ENCODE measurements at regions not wholly inside any gene's neighbourhood (a gene's known extent, or its start where the extent isn't known, plus 50 kb on each side); places are given as distances from the start of the nearest gene placed in this dataset.
"Not testable (repeated sequence)": the region's sequence is repeated elsewhere in the genome, so short reads cannot be mapped to it uniquely, and the experiment has no call there.

DNA sequence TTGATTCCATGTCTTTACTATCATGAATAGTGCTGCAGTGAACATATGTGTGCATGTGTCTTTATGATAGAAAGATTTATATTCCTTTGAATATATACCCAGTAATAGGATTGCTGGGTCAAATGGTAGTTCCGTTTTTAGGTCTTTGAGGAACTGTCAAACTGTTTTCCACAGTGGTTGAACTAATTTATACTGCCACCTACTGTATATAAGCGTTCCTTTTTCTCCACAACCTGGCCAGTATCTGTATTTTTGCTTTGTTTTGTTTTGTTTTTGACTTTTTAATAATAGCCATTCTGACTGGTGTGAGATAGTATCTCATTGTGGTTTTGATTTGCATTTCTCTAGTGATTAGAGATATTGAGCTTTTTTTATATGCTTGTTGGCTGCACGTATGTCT lies 641.6 kb downstream of the SUCLG1 start:
- TF ChIP-seq, protein P1, sequence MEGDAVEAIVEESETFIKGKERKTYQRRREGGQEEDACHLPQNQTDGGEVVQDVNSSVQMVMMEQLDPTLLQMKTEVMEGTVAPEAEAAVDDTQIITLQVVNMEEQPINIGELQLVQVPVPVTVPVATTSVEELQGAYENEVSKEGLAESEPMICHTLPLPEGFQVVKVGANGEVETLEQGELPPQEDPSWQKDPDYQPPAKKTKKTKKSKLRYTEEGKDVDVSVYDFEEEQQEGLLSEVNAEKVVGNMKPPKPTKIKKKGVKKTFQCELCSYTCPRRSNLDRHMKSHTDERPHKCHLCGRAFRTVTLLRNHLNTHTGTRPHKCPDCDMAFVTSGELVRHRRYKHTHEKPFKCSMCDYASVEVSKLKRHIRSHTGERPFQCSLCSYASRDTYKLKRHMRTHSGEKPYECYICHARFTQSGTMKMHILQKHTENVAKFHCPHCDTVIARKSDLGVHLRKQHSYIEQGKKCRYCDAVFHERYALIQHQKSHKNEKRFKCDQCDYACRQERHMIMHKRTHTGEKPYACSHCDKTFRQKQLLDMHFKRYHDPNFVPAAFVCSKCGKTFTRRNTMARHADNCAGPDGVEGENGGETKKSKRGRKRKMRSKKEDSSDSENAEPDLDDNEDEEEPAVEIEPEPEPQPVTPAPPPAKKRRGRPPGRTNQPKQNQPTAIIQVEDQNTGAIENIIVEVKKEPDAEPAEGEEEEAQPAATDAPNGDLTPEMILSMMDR (IDR thresholded peaks at IDR 0.05; ENCODE audit: poor library complexity), result peak; percentile 50
- no peak for TF ChIP-seq EZH2 (IDR thresholded peaks at IDR 0.05; ENCODE audit: borderline replicate concordance)
- no peak overlapping the region for H3K27ac ChIP-seq
- no peaks in the 10 kb centered on the region for H3K79me2 ChIP-seq
- no peaks in the 10 kb centered on the region for H4K20me1 ChIP-seq (ENCODE audit: insufficient read depth, poor library complexity, severe bottlenecking)
- no peaks in the 10 kb centered on the region for H3K9me3 ChIP-seq (ENCODE audit: low read depth)
- WGBS (ENCODE audit: low lambda C conversion rate, missing lambda C conversion rate), result 40% methylated on average over 3 of the region's 3 CpGs
- H3K27me3 ChIP-seq, result no peaks in the 10 kb centered on the region
- no peak overlapping the region for H3K4me2 ChIP-seq
- DNase-seq (ENCODE audit: low spot score), result no peak
- no peaks in the 10 kb centered on the region for H3K4me1 ChIP-seq (ENCODE audit: insufficient read depth)
- no peaks in the 10 kb centered on the region for H3K36me3 ChIP-seq (replicated peaks; ENCODE audit: insufficient read depth, low read depth)
- no peaks in the 10 kb centered on the region for H3K9me2 ChIP-seq (replicated peaks; ENCODE audit: insufficient read depth)
- H2AFZ ChIP-seq, result no peak overlapping the region
- H3K4me3 ChIP-seq, result no peak overlapping the region

DNA sequence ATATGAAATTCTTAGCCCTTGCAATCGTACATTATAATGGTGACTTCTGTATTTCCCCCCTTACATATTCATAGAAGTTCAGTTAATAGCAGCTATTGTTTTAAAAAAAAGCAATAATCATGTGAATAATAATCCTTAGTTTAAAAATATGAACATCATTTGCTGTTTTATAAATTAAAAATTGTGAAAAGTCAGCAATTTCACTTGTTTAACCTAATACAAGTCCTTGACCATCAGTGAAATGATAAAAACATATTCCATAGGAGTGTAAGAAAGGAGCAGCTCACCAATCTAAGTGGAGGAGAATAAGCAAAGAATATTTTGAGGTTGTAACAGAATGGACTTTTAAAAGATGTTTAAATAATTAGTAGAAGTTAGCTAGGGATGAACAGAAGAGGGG lies 650.2 kb downstream of the SUCLG1 start:
- Histone ChIP-seq H2AFZ (no peak overlapping the region), H3K9me3 (ENCODE audit: low read depth) (no peaks in the 10 kb centered on the region), H3K27ac (no peak overlapping the region), H3K27me3 (no peaks in the 10 kb centered on the region), H3K9me2 (replicated peaks; ENCODE audit: insufficient read depth) (no peaks in the 10 kb centered on the region), H3K4me3 (no peak overlapping the region), H3K79me2 (no peaks in the 10 kb centered on the region), H3K4me1 (ENCODE audit: insufficient read depth) (no peaks in the 10 kb centered on the region), H4K20me1 (ENCODE audit: insufficient read depth, poor library complexity, severe bottlenecking) (no peaks in the 10 kb centered on the region), H3K4me2 (no peak overlapping the region), H3K36me3 (replicated peaks; ENCODE audit: insufficient read depth, low read depth) (no peaks in the 10 kb centered on the region)
- WGBS (ENCODE audit: low lambda C conversion rate, missing lambda C conversion rate), result 86% methylated on average over 1 of the region's 1 CpG
- DNase-seq (ENCODE audit: low spot score), result no peak
- TF ChIP-seq EZH2 (IDR thresholded peaks at IDR 0.05; ENCODE audit: borderline replicate concordance), result no peak
- TF ChIP-seq, protein P1 (IDR thresholded peaks at IDR 0.05; ENCODE audit: poor library complexity), result no peak
- no peak for TF ChIP-seq EZH2phosphoT487 (IDR thresholded peaks at IDR 0.05; ENCODE audit: low read depth, severe bottlenecking, unreplicated experiment)

DNA sequence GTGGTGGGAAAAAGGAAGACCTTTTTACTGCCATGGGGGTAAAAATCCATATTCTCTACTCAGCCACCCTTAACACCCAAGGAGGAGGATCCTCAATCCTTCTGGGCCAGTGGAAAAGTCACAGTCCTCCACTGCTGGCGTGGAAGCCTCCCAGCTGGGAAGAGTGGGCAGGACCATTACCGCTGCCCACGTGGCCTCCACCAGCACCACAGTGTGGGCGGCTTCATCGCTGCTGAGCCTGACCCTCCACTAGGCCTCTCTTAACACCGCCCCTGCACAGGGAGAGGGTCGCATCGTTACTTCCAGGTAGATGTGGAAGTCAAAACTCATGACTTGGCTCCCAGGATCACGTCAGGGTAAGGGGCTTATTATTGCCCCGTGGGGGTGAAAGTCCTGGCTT lies 656.5 kb downstream of the SUCLG1 start:
- 96% methylated on average over 10 of the region's 10 CpGs for WGBS (ENCODE audit: low lambda C conversion rate, missing lambda C conversion rate)
- Histone ChIP-seq H3K27me3 (no peaks in the 10 kb centered on the region), H3K79me2 (no peaks in the 10 kb centered on the region), H2AFZ (no peak overlapping the region), H3K9me3 (ENCODE audit: low read depth) (no peaks in the 10 kb centered on the region), H3K4me3 (no peak overlapping the region), H3K36me3 (replicated peaks; ENCODE audit: insufficient read depth, low read depth) (no peaks in the 10 kb centered on the region), H3K4me1 (ENCODE audit: insufficient read depth) (no peaks in the 10 kb centered on the region), H3K4me2 (no peak overlapping the region), H3K9me2 (replicated peaks; ENCODE audit: insufficient read depth) (no peaks in the 10 kb centered on the region), H4K20me1 (ENCODE audit: insufficient read depth, poor library complexity, severe bottlenecking) (no peaks in the 10 kb centered on the region), H3K27ac (no peak overlapping the region)
- TF ChIP-seq EZH2phosphoT487 (IDR thresholded peaks at IDR 0.05; ENCODE audit: low read depth, severe bottlenecking, unreplicated experiment) (no peak), EZH2 (IDR thresholded peaks at IDR 0.05; ENCODE audit: borderline replicate concordance) (no peak)
- TF ChIP-seq, protein P1 (IDR thresholded peaks at IDR 0.05; ENCODE audit: poor library complexity), result no peak
- DNase-seq (ENCODE audit: low spot score), result no peak

DNA sequence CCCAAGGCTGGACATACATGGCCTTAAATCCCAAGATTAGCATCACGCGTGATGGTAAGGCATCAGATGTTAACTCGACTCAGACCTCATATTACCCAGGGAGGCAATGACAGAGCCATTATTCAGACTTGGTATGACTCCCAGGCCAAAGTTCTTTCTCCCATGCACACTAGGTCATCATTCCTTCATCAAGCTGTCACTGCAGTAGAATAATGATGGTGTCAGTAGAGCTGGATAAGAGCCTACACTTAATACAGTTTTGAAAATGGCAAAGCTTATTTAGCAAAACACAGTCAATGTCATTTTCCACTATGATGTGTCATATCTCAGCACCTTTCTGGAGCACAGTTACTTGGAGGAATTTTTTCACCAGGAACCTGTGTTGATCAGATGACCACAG lies 663.3 kb downstream of the SUCLG1 start:
- Histone ChIP-seq H3K79me2 (no peaks in the 10 kb centered on the region), H3K9me3 (ENCODE audit: low read depth) (no peaks in the 10 kb centered on the region), H3K4me1 (ENCODE audit: insufficient read depth) (no peaks in the 10 kb centered on the region), H3K36me3 (replicated peaks; ENCODE audit: insufficient read depth, low read depth) (no peaks in the 10 kb centered on the region), H4K20me1 (ENCODE audit: insufficient read depth, poor library complexity, severe bottlenecking) (no peaks in the 10 kb centered on the region), H3K27me3 (no peaks in the 10 kb centered on the region), H3K4me2 (no peak overlapping the region), H3K9me2 (replicated peaks; ENCODE audit: insufficient read depth) (no peaks in the 10 kb centered on the region), H2AFZ (no peak overlapping the region), H3K4me3 (no peak overlapping the region), H3K27ac (no peak overlapping the region)
- TF ChIP-seq EZH2phosphoT487 (IDR thresholded peaks at IDR 0.05; ENCODE audit: low read depth, severe bottlenecking, unreplicated experiment) (no peak), EZH2 (IDR thresholded peaks at IDR 0.05; ENCODE audit: borderline replicate concordance) (no peak)
- TF ChIP-seq, protein P1 (IDR thresholded peaks at IDR 0.05; ENCODE audit: poor library complexity), result no peak
- DNase-seq (ENCODE audit: low spot score), result no peak
- 90% methylated on average over 3 of the region's 3 CpGs for WGBS (ENCODE audit: low lambda C conversion rate, missing lambda C conversion rate)

DNA sequence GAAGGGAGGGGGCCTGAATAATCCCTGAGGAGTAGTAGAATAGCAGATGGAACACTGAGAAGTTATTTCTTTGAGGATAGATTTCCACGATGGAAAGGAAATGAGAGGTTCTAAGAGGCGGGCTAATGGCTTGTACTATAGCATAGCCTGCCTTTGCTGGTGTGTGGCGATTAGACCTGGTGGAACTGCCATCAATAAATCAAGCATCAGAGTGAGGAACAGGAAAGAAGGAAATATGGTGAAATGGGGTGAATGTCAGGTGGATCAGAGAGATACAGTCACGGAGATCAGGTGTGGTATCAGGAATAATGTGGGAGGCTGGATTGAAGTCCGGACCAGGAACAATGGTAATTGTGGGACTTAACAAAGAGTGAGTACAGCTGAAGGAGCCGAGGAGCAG lies 668.6 kb downstream of the SUCLG1 start:
- 87% methylated on average over 6 of the region's 6 CpGs for WGBS (ENCODE audit: low lambda C conversion rate, missing lambda C conversion rate)
- not testable (repeated sequence) for H4K20me1 ChIP-seq (ENCODE audit: insufficient read depth, poor library complexity, severe bottlenecking); H3K4me1 ChIP-seq (ENCODE audit: insufficient read depth)

More for the DNA sequence above, 668.6 kb downstream of the SUCLG1 start:
- H3K79me2 ChIP-seq; DNase-seq (ENCODE audit: low spot score); H3K27ac ChIP-seq; H3K9me3 ChIP-seq (ENCODE audit: low read depth); H3K36me3 ChIP-seq (replicated peaks; ENCODE audit: insufficient read depth, low read depth); H3K4me3 ChIP-seq; H3K4me2 ChIP-seq; H2AFZ ChIP-seq; H3K9me2 ChIP-seq (replicated peaks; ENCODE audit: insufficient read depth); H3K27me3 ChIP-seq: not testable (repeated sequence)
